NT2/D1 (cell line): ENCODE measurements at regions not wholly inside any gene's neighbourhood (a gene's known extent, or its start where the extent isn't known, plus 50 kb on each side); places are given as distances from the start of the nearest gene placed in this dataset.

Experiments used
- SUZ12 ChIP-seq: IDR thresholded peaks from 2 replicates; pipeline ENCODE4 v1.6.1; 2011; ENCODE audit not compliant: insufficient read length, insufficient read depth; ENCODE audit errors: extremely low read depth
- ZNF274 ChIP-seq: IDR thresholded peaks from 2 replicates; pipeline ENCODE4 v1.6.1; 2011; ENCODE audit warnings: mild to moderate bottlenecking, low read depth, low read length

DNA sequence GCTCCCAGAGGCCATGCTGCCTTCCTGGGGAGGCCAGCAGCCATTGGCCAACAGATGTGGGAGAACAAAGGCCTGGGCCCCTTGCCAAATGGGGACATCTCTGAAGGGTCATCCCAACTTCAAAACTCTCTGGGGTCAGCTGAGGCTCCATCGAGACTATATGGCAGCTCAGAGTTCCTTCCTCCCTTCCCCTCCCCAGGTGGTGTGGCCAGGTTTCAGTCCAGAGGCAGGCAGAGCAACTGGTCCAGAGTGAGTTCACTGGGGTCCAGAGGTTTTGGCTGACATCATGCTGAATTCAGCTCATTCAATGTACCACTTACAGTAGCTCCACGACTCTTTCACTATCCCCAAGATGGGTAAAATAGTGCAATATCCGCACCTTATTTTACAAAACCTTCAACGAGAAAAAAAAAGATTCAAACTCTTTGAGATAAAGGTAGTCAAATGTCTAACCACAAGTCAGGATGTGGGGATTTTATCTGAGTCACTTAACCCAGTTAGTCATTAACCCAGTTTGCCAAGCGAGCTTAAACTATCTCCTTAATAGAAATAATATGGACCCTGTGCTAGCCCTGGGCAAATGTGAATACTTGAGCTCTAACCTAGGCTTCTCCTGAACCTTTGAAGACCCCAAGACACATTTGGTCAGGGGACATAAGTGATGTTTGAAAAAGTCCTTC lies 108.4 kb upstream of the PLEKHG1 start:
- no peak for TF ChIP-seq ZNF274
- no peak for TF ChIP-seq SUZ12
